ENCODE measurements at regions not wholly inside any gene's neighbourhood (a gene's known extent, or its start where the extent isn't known, plus 50 kb on each side); places are given as distances from the start of the nearest gene placed in this dataset.

- no peak for DNase-seq
Measured at GRCh38 chr13:76038920-76039716, 403.0 kb downstream of the LMO7 start.

GRCh38 chr13:76036176-76036575 lies 400.0 kb downstream of the LMO7 start:
- DNase-seq = no peak

GRCh38 chr13:76035711-76036110 lies 399.6 kb downstream of the LMO7 start:
- DNase-seq = no peak

- DNase-seq = no peak
Measured at GRCh38 chr13:76029706-76030105, 393.6 kb downstream of the LMO7 start.

GRCh38 chr13:76029088-76029487 lies 393.0 kb downstream of the LMO7 start:
- no peak for DNase-seq

GRCh38 chr13:76027131-76027530 lies 391.0 kb downstream of the LMO7 start:
- DNase-seq = no peak

- no peak for DNase-seq
Measured at GRCh38 chr13:76025392-76025791, 389.3 kb downstream of the LMO7 start.

GRCh38 chr13:76024151-76024550 lies 388.0 kb downstream of the LMO7 start:
- DNase-seq = no peak

- DNase-seq = no peak
Measured at GRCh38 chr13:76023652-76024051, 387.5 kb downstream of the LMO7 start.

GRCh38 chr13:76020421-76020955 lies 384.4 kb downstream of the LMO7 start:
- DNase-seq = no peak

GRCh38 chr13:76019421-76020044 lies 383.4 kb downstream of the LMO7 start:
- no peak for DNase-seq

GRCh38 chr13:76017861-76018556 lies 381.9 kb downstream of the LMO7 start:
- no peak for DNase-seq

GRCh38 chr13:76016799-76017400 lies 380.8 kb downstream of the LMO7 start:
- no peak for DNase-seq

- no peak for DNase-seq
Measured at GRCh38 chr13:76014406-76015318, 378.5 kb downstream of the LMO7 start.

GRCh38 chr13:76012091-76012721 lies 376.1 kb downstream of the LMO7 start:
- DNase-seq = no peak

GRCh38 chr13:76009267-76009890 lies 373.2 kb downstream of the LMO7 start:
- no peak for DNase-seq

- no peak for DNase-seq
Measured at GRCh38 chr13:76004416-76004815, 368.3 kb downstream of the LMO7 start.

GRCh38 chr13:76000131-76000530 lies 364.0 kb downstream of the LMO7 start:
- DNase-seq = no peak

- DNase-seq = no peak
Measured at GRCh38 chr13:75996582-75996981, 360.5 kb downstream of the LMO7 start.

- no peak for DNase-seq
Measured at GRCh38 chr13:75995966-75996365, 359.8 kb downstream of the LMO7 start.

GRCh38 chr13:75993823-75994222 lies 357.7 kb downstream of the LMO7 start:
- no peak for DNase-seq
